ENCODE measurements at regions not wholly inside any gene's neighbourhood (a gene's known extent, or its start where the extent isn't known, plus 50 kb on each side); places are given as distances from the start of the nearest gene placed in this dataset.

DNA sequence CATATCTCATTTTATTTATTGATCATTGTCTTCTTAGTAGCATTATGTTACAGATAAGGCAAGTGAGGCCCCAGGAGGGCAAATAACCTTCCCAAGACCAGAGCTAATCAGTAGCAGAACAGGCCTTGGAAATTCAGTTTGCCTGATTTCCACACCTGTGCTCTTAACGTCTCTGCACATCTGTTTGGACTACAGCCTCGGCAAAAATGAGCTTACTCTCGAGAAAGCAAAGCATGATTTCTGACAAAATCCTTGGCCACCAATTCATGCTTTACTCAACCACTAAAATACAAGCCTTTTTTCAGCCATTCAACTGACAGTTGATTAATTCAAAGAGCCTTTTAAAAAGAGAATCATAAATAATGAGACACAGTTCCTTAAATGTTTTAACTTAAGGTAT is 309.3 kb upstream of the HTR2A start:
- Histone ChIP-seq H3K9me3 (peaks cover 4% of the 10 kb centered on the region), H3K4me1 (no peaks in the 10 kb centered on the region), H3K27ac (no peak overlapping the region), H3K4me3 (no peak overlapping the region), H3K27me3 (ENCODE audit: insufficient read depth in 3 of 3, low read length in 2 of 3) (no peaks in the 10 kb centered on the region), H3K36me3 (ENCODE audit: insufficient read depth in 1 of 2, low read depth in 1 of 2) (no peaks in the 10 kb centered on the region)
- no peak for DNase-seq
- intact Hi-C loops (cut with DNase I): no loop called here
- 12 to 19% (median 13%) methylated on average over 3 of the region's 3 CpGs for whole genome bisulfite sequencing, 3 donors
- ATAC-seq: no peak
- TF ChIP-seq, protein P1, sequence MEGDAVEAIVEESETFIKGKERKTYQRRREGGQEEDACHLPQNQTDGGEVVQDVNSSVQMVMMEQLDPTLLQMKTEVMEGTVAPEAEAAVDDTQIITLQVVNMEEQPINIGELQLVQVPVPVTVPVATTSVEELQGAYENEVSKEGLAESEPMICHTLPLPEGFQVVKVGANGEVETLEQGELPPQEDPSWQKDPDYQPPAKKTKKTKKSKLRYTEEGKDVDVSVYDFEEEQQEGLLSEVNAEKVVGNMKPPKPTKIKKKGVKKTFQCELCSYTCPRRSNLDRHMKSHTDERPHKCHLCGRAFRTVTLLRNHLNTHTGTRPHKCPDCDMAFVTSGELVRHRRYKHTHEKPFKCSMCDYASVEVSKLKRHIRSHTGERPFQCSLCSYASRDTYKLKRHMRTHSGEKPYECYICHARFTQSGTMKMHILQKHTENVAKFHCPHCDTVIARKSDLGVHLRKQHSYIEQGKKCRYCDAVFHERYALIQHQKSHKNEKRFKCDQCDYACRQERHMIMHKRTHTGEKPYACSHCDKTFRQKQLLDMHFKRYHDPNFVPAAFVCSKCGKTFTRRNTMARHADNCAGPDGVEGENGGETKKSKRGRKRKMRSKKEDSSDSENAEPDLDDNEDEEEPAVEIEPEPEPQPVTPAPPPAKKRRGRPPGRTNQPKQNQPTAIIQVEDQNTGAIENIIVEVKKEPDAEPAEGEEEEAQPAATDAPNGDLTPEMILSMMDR (IDR thresholded peaks at IDR 0.05): no peak

DNA sequence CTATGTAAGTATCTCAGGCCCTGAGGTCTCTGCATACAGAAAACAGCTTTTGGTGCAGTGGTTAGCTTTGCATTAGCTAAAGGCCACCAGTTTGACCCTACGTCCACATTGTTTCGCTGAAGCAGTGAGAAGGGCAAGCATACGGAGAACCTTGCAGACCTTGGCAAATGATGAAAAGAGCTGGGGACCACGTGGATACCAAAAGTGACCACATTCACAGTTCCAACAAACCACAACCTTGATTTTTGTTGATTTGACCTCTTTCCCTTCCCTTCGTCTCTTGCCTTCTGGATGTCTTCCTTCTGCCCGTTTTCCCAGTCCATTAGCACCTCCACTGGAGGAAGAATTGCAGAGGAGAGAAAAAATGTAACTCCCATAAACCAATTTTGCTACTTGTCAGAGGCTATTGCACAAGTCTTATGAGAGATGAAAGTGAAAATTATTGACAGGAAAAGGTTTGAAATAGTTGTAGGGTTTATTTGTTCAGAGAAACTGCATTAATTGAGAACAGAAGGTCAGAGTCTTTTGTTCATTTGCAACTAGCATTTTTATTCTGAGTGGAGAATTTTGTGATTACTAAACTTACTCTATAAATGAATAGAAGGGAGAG is 293.9 kb upstream of the HTR2A start:
- Histone ChIP-seq H3K27ac (no peak overlapping the region), H3K9me3 (no peaks in the 10 kb centered on the region), H3K4me3 (no peak overlapping the region), H3K4me1 (no peaks in the 10 kb centered on the region), H3K27me3 (ENCODE audit: insufficient read depth in 3 of 3, low read length in 2 of 3) (no peaks in the 10 kb centered on the region), H3K36me3 (ENCODE audit: insufficient read depth in 1 of 2, low read depth in 1 of 2) (no peaks in the 10 kb centered on the region)
- intact Hi-C loops (cut with DNase I): no loop called here
- ATAC-seq (no peak), DNase-seq (no peak)
- WGBS, 3 donors: 70 to 77% (median 74%) methylated on average over 5 to 6 of the region's 6 CpGs
- TF ChIP-seq, protein P1 (IDR thresholded peaks at IDR 0.05): no peak

- ATAC-seq: no peak
- no peaks in the 10 kb centered on the region for H3K9me3 ChIP-seq
- TF ChIP-seq, protein P1 (IDR thresholded peaks at IDR 0.05): no peak
- no peak for DNase-seq
- no peak overlapping the region for H3K27ac ChIP-seq
- peaks cover 0 to 2% (median 0%) of the 10 kb centered on the region in 3 donors for H3K27me3 ChIP-seq (ENCODE audit: insufficient read depth in 3 of 3, low read length in 2 of 3)
- 70 to 78% (median 78%) methylated on average over 3 of the region's 3 CpGs for WGBS, 3 donors
- no peaks in the 10 kb centered on the region for H3K4me1 ChIP-seq
- intact Hi-C loops (cut with DNase I): no loop called here
- no peak overlapping the region for H3K4me3 ChIP-seq
- H3K36me3 ChIP-seq (ENCODE audit: insufficient read depth in 1 of 2, low read depth in 1 of 2): no peaks in the 10 kb centered on the region
Measured at GRCh38 chr13:47188802-47189201, 291.9 kb upstream of the HTR2A start.

DNA sequence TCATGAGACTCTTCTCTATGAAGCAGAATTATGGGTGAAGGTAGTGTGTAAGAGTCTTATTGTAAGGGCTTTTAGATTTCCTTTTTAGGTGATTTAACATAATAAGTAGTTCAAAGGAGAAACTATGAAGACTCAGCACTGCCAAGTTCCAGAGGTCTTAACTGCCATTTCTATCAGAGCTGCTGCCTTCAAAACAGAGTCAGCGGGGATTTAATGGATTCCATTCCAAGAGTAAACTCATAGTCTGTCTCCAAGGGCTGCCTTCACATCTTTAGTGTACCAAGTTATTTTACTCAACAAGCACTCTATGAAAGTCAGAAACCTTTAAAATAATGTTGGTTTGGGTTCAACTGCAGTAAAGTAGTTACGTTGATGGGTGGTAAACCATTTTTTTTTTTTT is 289.6 kb upstream of the HTR2A start:
- DNase-seq (no peak), ATAC-seq (no peak)
- 60 to 92% (median 84%) methylated on average over 2 of the region's 2 CpGs for WGBS, 3 donors
- intact Hi-C loops (cut with DNase I): no loop called here
- TF ChIP-seq, protein P1 (IDR thresholded peaks at IDR 0.05): no peak
- Histone ChIP-seq H3K27me3 (ENCODE audit: insufficient read depth in 3 of 3, low read length in 2 of 3) (peaks cover 0 to 3% (median 0%) of the 10 kb centered on the region in 3 donors), H3K4me3 (no peak overlapping the region), H3K36me3 (ENCODE audit: insufficient read depth in 1 of 2, low read depth in 1 of 2) (no peaks in the 10 kb centered on the region), H3K9me3 (no peaks in the 10 kb centered on the region), H3K4me1 (no peaks in the 10 kb centered on the region), H3K27ac (no peak overlapping the region)

DNA sequence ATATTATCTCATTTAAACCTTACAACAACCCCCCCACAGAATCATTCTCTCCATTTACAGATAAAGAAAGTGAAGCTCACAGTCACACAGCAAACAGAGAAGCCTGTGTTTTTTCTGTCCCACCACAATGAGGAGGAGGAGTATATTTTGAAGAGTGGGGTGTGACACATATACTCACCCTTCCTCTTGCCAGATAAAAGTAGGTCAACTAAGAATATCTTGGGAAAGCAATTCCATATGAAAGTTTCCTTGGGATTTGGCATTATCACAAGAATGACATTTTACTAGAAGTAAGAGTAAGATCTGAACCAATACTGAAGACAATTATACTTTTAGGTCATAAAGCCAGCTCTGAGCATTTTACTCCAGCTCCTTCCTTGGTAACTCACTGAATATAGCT is 287.5 kb upstream of the HTR2A start:
- Histone ChIP-seq H3K27me3 (ENCODE audit: insufficient read depth in 3 of 3, low read length in 2 of 3) (peaks cover 0 to 3% (median 0%) of the 10 kb centered on the region in 3 donors), H3K36me3 (ENCODE audit: insufficient read depth in 1 of 2, low read depth in 1 of 2) (no peaks in the 10 kb centered on the region), H3K9me3 (no peaks in the 10 kb centered on the region), H3K4me3 (no peak overlapping the region), H3K27ac (no peak overlapping the region), H3K4me1 (no peaks in the 10 kb centered on the region)
- no peak for ATAC-seq
- intact Hi-C loops (cut with DNase I): no loop called here
- TF ChIP-seq, protein P1 (IDR thresholded peaks at IDR 0.05): no peak
- DNase-seq: no peak

Data from psoas muscle (tissue), 7 donors.